IPS-NIHi11 (cell line): ENCODE measurements at regions not wholly inside any gene's neighbourhood (a gene's known extent, or its start where the extent isn't known, plus 50 kb on each side); places are given as distances from the start of the nearest gene placed in this dataset.

Experiments
- DNase-seq: peaks from one replicate; pipeline ENCODE4 v3.0.0; 2012; ENCODE audit warnings: mixed read lengths, low spot score

DNA sequence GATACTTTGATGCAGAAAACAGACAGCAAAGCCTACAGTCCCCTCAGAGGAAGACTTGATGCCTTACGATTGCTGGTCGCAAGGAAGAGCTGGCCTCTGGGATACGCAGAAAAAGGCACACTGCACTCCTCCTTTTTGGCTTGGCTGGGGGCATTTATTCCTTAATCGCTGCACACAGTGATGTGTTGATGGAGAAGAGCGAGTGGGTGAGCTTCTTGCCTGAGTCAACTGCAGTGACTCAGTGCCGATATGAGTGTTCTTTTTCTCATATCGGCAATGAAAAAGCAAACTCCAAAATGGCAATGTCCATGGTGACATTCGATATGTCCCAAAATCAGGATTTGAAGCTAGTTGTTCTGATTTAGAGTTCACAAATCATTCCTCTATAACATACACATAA, 794.8 kb downstream of the HACE1 start:
- no peak for DNase-seq

DNA sequence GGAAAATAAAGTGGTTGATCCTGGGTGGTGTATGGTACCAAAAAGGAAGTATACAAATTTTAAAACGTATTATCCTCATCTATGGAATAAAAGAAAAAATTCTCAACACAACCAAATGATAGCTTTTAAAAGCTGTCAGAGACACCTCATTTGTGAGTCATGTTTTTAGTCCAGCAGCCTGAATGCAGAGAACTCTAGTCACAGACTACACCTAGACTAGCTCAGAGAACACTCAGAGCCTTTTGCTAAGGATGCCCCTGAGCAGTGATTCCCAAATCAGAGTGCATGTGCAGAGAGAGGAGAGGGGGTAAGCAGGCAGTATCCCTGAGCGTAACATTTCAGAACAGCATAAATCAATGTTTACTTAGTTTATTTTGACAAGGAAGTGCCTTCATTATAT, 809.3 kb downstream of the HACE1 start:
- no peak for DNase-seq

DNA sequence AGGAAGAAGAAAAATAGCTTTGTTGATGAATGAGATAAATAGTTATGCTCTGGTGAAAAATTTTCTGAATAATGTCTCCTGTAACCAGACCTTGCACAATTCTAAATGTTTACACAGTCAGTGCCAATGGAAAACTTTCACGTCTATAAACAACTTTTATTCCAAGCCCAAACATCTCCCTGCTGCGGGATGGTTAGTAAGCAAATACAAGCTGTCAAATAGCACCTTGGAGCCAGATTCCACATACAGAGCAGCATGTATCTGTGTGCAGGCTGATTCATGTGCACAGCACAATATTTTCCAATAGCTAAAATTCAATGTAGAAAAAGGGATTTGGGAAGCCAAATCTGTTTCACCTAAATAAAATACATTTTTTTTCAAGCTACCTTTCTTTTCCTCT, 813.3 kb downstream of the HACE1 start:
- DNase-seq, result no peak

DNA sequence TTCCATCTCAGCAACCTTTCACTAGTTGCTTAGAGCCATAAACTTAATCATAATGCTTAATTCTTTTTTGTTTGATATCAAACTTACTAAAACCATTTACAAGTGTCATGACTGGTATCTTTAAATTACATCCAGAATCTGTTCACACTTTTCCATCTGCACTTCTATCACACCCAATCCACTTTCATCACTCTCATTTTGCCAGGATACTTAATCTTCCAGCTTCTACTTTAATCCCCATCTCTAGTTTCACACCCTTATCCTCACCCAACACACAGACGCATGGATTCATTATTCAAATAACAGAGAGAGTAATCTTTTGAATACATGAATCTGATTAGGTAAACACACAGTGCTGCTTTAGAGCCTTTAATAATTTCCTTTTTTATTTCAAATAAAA, 828.4 kb downstream of the HACE1 start:
- no peak for DNase-seq

DNA sequence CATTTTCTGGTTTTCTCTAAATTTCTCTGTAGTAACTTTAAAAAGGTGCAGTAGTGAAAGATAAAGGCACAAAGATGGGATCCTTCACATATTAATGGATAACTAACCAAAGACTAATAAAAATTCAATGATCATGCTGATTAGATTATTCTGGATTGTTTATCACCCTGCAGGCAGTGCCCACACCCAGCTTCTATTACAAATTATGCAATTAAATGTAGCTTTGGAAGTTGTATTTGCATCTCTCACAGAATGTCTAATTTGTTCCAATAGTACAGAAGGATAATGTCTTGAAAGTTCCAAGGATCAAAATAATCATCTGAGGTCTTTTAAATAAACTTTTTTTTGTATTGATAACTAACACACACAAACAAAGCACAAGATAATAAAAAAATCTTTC, 837.6 kb downstream of the HACE1 start:
- no peak for DNase-seq

DNA sequence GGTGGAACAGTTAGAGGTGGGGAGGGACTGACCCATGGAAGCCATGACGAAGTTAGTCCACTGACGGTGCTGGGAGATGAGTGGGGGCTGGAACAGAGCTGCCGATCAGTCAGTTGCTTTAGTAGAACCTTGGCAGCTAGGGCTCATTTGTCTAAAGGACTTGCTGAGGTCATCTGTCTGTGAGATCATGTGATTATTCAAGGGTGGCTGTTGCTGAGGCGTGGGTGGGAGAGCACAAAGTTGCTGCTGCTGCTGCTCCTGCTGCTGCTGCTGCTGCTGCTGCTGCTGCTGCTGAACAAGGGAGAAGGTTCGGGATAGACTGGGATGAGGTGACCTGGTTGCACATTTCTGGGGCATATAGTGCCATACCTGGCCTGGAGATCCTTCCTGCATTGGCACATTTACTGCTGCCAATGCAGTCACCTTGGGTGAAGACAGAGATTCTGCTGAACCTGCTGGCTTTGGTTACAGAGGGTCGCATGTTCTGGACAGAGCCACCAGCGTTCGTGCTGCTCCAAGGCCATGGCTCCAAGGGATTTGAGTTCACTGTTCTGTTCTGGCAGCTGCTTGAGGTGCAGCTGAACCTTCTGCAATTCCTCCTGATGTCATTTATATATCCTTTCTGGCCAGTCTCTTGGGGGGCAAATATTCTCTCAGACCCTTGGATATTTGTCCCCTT, 840.5 kb downstream of the HACE1 start:
- DNase-seq, result no peak

DNA sequence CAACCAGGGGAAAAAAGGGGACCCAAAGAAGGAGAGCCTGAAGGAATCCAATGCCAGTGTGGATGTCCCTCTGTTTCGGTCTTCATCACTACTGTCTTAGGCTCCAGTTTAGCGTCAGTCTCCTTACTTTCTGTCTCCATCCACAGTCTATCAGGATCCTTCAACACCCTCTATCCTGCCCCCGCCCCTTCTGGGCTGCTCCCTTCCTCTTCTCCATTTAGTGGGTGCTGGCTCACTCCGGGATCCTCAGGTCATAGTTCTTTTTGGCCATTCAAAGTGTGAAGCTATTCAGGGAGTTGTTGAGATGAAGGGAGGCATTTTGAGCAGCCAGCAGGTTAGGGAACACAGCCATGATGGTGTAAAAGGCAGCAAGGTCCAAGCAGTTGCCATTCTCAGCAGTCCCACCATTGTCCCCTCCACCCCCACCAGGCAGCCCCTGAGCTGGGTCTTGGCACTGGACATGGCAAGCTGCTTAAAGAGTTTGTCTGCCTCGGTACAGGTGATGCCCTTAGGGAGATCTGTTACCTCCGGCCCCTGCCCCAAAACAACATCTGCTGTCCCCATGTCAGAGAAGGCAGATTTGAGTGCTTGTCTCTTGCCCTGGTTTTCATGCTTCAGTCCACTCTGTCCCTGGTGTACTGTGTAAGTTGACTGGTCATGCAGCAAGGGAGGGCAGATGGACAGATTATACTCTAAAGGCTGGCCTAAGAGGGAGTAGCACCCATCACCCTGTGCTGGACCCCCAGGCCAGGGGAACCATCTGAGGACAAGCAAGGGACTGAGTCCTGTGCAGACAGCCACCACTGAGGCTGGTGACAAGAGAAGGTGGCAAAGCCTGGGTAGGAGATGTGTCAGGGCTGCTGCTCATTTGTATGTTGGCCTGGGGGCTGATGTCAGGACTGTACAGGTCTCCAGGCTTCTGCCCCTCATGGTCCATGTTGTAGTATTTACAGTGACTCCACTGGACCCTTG, 842.0 kb downstream of the HACE1 start:
- no peak for DNase-seq

DNA sequence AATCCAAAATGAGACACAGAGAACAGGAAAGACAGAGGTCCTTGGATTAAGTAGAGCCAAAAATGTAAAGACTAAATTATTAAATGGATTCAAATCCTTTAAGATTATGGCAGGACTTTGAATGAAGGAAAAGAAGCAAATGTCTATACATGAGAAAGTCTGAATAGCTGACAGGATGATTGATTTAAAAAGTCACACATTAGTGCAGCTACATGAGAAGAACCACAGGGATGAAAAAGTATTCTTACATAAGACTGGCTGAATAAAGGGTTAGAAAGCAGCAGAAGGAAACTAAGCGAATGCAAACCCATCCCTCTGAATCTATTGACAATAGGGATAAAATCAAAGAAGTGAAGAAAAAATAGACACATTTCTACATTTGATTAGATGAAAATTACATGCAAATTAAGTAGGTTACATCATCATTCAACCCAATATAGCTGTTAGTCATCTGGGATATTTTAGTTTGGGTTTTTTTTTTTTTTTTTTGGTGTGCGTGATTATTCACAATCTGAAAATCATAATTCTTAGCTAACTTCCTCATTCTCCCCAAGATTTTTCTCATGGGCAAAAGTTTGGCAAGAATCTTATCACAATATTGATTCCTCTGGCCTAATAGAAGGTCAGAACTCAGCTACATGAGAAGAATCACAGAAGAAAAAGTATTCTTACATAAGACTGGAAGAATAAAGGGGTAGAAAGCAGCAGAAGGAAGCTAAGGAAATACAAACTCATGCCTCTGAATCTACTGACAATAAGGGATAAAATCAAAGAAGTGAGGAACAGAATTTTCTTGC, 845.4 kb downstream of the HACE1 start:
- no peak for DNase-seq

DNA sequence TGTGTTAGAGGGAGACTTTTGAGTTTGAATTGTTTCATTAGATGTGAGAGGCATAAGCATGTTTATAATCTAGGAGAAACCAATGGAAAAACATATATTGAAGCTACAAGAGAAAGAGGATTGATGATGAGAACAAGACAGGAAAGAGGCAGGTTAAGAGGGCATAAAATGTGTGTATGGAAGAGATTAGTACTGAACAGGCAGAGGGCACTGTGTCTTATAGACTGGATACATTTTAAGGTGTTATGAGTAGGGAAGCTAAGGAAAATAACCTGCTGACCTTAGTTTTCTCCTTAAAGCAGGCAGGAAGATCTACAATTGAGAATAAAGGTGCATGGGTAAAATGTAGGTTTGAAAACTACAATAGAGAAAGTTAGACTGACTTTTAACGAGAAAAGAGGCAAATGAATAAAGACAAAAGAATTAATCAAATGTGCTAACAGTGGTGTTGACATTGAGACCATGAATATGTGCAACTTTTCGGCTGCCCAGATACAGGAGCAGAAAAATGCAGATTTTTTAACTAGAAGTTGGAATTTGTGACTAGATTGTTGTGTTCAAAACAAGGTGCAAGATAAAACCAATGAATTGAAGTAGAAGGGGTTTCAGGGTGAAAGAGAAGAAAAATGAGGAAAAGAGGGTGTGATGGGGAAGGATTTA, 846.3 kb downstream of the HACE1 start:
- no peak for DNase-seq

DNA sequence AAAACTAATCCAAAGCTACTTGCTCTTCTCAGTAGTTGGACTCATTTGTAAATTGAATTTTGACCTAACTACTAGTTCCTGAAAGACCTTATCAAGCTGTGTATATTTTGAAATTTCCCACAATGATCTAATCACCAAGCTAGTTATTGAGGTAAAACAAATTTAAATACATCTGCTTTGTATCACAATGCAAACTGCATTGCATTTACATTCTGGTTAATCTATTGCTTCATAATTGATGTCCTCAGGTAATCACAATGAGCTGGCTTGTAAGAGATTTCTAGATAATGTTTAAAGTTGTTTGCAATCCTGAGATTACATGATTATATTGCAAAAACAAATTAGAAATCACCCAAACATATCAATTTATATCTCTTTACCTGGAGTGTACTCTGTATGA, 848.8 kb downstream of the HACE1 start:
- no peak for DNase-seq

DNA sequence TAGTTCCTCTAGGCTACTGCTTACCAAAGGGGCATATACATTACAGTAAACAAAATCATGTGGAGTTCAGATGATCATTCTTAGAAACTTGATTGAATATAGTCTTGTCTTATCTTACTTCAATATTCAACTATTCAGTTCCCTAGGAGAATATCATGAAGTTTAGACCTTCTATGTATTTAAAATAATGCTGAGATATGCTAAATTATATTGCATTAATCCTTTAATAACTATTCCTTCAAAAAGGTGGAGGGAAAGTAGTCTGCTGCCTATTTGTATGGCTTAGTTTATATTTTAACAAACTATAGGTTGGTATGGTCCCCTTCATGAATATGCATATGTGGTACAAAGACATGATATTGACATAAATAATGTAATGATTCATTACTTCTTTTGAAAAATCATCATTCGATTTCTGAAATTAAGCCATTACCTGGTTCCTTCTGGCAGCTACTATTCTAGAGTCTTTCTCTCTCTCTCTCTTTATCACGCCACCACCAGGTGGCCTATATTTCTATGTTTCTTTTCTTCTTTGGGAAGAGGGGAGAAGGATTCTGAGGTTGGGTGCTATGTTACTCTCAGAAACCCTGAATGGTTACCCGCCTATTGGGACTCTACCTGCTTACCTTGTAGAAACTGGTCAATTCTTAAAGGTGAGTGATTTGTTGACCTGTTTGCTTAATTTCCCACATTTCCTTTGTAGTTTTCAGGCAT, 855.8 kb downstream of the HACE1 start:
- peak; percentile 21 for DNase-seq

DNA sequence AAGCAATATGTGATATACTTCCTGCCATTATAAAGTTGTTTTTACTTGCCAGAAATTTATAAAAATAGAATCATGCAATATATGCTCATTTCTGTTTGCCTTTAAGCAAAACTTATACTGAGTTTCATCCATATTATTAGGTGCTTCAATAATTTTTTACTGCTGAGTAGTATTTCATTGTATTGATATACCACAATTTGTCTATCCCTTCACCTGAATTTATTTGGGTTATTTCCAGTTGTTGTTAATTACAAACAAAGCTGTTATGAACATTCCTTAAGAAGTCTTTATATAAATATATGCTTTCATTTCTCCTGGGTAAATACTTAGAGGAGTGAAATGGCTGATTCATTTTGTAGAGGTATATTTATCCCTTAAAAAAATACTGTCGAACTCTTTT, 864.1 kb downstream of the HACE1 start:
- no peak for DNase-seq

DNA sequence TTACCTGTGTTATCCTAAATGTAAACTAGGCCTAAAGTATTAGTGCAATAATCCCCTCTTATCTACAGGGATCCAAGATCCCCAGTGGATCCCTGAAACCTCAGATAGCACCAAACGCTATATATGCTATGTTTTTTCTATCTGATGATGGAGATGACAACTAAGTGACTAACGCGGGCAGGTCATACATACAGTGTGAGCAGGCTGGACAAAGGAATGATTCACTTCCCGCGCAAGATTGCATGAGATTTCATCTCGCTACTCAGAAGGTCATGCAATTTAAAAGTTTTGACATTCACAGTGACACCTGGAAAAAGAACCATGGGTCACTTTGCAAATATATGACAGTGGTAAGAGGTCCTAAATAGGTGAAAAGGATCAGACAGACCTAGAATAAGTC, 875.9 kb downstream of the HACE1 start:
- no peak for DNase-seq

DNA sequence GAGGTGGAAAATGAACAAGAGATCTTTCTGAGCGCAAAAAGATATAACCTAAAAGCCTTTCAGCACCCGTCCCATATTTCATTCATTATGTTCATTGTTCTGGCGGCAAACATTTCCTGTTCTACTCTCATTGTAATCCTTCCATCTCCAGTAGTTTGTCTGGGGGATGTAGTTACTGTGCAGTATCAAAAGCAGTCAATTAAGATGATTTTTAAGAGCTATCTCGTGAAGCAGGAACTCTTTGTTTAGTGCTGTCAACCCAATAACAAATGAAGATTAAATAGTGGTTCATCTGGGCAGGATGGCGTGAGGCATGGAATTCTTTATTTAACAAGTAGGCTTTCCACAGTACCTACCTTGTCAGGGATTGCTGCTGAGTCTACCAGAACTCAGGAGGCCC, 876.7 kb downstream of the HACE1 start:
- no peak for DNase-seq

DNA sequence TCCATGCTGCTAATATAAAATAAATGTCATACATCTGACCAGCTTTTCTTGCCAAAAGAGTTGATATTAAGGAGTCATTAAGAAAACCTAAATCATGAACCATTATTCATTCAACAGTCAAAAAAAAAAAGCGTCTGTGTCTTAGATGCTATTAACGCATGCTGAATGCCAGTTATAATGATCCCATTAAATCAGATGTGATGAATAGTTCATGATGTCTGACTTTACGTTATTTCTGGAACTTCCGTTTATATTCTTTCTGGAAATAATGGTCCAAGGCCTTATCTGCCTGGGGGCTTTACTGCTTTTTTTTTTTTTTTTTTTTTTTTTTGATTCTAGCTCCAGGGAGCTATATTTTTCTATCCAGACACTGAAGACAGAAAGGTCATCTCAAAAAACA, 877.1 kb downstream of the HACE1 start:
- no peak for DNase-seq

DNA sequence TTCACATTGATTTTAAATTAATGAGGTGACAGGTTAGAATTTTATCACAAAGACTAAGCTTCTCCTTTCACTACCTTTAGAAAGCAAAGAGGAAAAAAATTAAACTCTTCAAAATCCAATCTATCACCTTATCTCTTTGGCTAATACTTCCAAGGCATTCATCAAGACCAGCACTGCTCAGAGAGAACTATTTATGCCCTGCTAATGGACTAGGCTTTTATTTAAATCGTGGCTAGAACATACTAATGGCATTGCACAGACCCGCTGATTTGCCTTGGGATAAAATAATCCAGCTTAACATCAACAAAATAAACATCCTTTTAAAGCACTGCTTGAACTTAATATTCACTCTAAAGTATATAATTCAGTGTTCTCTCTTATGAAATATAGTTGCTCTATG, 880.4 kb downstream of the HACE1 start:
- DNase-seq, result no peak

DNA sequence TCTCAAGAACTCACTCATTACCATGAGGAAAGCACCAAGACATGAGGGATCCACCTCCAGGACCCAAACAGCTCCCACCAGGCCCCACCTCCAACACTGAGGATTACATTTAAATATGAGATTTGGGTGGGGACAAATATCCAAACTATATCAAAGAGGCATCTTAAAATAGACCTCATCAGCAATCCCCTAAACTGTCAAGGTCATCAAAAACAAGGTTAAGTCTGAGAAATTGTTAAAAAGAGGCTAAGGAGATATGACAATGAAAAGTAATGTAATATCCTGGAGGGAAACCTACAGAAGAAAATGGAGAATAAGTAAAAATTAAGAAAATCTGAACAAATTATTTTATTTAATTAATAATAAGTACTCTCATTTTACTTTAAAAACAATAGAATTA, 922.3 kb downstream of the HACE1 start:
- no peak for DNase-seq

DNA sequence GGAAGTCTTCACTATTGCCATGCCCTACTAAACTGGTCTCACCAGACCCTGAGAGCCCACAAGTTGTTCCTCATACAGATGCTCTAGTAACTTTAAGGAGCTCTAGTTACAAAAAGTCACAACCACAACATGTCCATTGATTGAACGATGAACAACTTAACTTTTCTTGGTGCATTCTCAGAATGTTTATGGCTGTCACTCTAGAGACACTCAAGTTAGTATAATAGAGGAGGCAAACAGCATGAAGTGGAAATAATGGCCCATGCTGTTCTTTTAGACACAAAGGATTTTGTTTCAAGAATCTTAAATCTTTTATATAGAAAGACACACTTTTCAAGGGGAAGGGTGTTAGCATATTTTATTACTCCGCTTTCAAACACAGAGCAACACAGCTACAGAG, 934.4 kb downstream of the HACE1 start:
- no peak for DNase-seq

DNA sequence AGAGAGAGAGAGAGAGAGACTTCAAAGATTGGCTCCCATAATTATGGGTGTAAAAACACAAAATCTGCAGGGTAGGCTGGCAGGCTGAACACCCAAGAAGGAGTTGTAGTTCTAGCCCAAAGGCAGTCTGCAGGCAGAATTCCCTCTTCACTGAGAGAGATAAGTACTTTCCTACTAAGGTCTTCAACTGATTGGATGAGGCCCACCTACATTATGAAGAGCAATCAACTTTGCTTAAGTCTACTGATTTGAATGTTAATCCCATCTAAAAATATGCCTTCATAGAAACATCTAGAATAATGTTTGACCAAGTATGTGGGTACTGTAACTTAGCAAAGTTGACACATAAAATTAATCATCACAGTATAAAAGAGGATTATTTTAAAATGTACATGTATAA, 949.7 kb downstream of the HACE1 start:
- DNase-seq, result no peak

DNA sequence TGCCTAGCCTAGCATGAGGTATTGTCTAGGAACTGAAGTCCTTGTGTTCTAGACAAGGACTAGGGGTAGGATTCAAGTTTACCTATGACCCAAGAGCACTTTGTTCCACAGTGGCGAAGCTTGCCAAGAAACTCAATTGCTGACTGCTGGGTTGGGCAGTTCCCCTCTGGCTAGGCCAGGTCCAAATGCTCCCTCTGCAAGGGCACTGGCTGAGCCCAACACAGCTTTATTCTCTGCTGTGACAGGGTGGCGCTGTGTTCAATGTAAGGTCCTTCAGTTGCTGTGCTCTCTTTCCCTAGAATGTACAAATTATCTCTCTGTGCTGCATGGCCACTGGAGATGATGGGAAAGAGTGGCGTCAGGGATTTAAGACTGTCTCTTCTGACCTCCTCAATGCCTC, 950.8 kb downstream of the HACE1 start:
- no peak for DNase-seq

DNA sequence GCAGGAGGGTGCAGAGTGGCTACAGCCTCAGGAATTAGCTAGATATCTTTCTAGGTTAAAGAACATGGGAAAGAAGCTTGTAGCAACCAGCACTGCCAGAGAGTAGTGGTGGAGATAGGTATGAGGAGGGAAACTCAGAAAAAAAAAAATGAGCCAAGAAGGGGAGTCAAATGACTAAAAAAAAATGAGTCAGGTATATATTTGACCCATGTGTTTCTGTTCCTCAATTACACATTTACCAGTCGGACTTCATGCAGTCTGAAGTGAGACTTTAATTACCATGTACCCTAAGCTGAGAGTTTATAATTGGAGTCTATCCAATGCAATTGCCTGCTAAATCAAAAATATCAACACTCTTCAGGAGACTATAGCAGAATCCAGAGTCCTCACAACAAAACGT, 964.6 kb downstream of the HACE1 start:
- DNase-seq, result no peak
